ENCODE measurements at regions not wholly inside any gene's neighbourhood (a gene's known extent, or its start where the extent isn't known, plus 50 kb on each side); places are given as distances from the start of the nearest gene placed in this dataset.

- no peaks in the 10 kb centered on the region for H3K27me3 Mint-ChIP-seq (ENCODE audit: low read depth)
- H3K9me3 Mint-ChIP-seq = peaks cover 4% of the 10 kb centered on the region
- peaks cover 30% of the 10 kb centered on the region for H3K4me1 Mint-ChIP-seq
These were observed 71.0 kb downstream of the ZC3H11B start for GRCh38 chr1:219541946-219542345.

GRCh38 chr1:219539645-219540254, 73.2 kb downstream of the ZC3H11B start:
- no peak for TF ChIP-seq CTCF (IDR thresholded peaks at IDR 0.05; ENCODE audit: unreplicated experiment)
- Mint-ChIP-seq H3K36me3 (no peaks in the 10 kb centered on the region), H3K4me1 (peaks cover 44% of the 10 kb centered on the region), H3K27me3 (ENCODE audit: low read depth) (no peaks in the 10 kb centered on the region), H3K27ac (peak overlapping the region; percentile 53), H3K4me3 (no peak overlapping the region), H3K9me3 (peaks cover 4% of the 10 kb centered on the region)
- no peak for DNase-seq (ENCODE audit: low spot score in 2 of 2, unreplicated experiment in 2 of 2)

More at GRCh38 chr1:219541946-219542345, 71.0 kb downstream of the ZC3H11B start:
- Mint-ChIP-seq H3K27ac (no peak overlapping the region), H3K36me3 (no peaks in the 10 kb centered on the region), H3K4me3 (no peak overlapping the region)
- no peak for DNase-seq (ENCODE audit: low spot score in 2 of 2, unreplicated experiment in 2 of 2)
- TF ChIP-seq CTCF (IDR thresholded peaks at IDR 0.05; ENCODE audit: unreplicated experiment) = no peak

GRCh38 chr1:219538886-219539285, 74.0 kb downstream of the ZC3H11B start:
- Mint-ChIP-seq H3K27me3 (ENCODE audit: low read depth) (no peaks in the 10 kb centered on the region), H3K4me1 (peaks cover 47% of the 10 kb centered on the region), H3K27ac (no peak overlapping the region), H3K9me3 (no peaks in the 10 kb centered on the region), H3K4me3 (no peak overlapping the region), H3K36me3 (no peaks in the 10 kb centered on the region)
- no peak for DNase-seq (ENCODE audit: low spot score in 2 of 2, unreplicated experiment in 2 of 2)
- TF ChIP-seq CTCF (IDR thresholded peaks at IDR 0.05; ENCODE audit: unreplicated experiment) = no peak

- Mint-ChIP-seq H3K36me3 (no peaks in the 10 kb centered on the region), H3K4me3 (no peak overlapping the region), H3K27me3 (ENCODE audit: low read depth) (no peaks in the 10 kb centered on the region), H3K4me1 (peaks cover 55% of the 10 kb centered on the region), H3K9me3 (peaks cover 4% of the 10 kb centered on the region), H3K27ac (peak overlapping the region; percentile 65)
- no peak for TF ChIP-seq CTCF (IDR thresholded peaks at IDR 0.05; ENCODE audit: unreplicated experiment)
- no peak for DNase-seq (ENCODE audit: low spot score in 2 of 2, unreplicated experiment in 2 of 2)
These were observed 75.7 kb downstream of the ZC3H11B start for GRCh38 chr1:219537223-219537631.

- no peak overlapping the region for H3K4me3 Mint-ChIP-seq
- peaks cover 55% of the 10 kb centered on the region for H3K4me1 Mint-ChIP-seq
- H3K9me3 Mint-ChIP-seq = peaks cover 5% of the 10 kb centered on the region
- no peaks in the 10 kb centered on the region for H3K27me3 Mint-ChIP-seq (ENCODE audit: low read depth)
- H3K36me3 Mint-ChIP-seq = no peaks in the 10 kb centered on the region
- no peak overlapping the region for H3K27ac Mint-ChIP-seq
- DNase-seq (ENCODE audit: low spot score in 2 of 2, unreplicated experiment in 2 of 2) = no peak
- TF ChIP-seq CTCF (IDR thresholded peaks at IDR 0.05; ENCODE audit: unreplicated experiment) = no peak
These were observed 76.9 kb downstream of the ZC3H11B start for GRCh38 chr1:219536038-219536437.

- TF ChIP-seq CTCF (IDR thresholded peaks at IDR 0.05; ENCODE audit: unreplicated experiment) = no peak
- no peak overlapping the region for H3K27ac Mint-ChIP-seq
- H3K27me3 Mint-ChIP-seq (ENCODE audit: low read depth) = no peaks in the 10 kb centered on the region
- H3K9me3 Mint-ChIP-seq = peaks cover 5% of the 10 kb centered on the region
- H3K4me1 Mint-ChIP-seq = peaks cover 54% of the 10 kb centered on the region
- DNase-seq (ENCODE audit: low spot score in 2 of 2, unreplicated experiment in 2 of 2) = no peak
- H3K4me3 Mint-ChIP-seq = no peak overlapping the region
- H3K36me3 Mint-ChIP-seq = no peaks in the 10 kb centered on the region
These were observed 77.9 kb downstream of the ZC3H11B start for GRCh38 chr1:219534991-219535390.
